HUDEP-2 (cell line): ENCODE measurements at regions not wholly inside any gene's neighbourhood (a gene's known extent, or its start where the extent isn't known, plus 50 kb on each side); places are given as distances from the start of the nearest gene placed in this dataset.
"Not testable (repeated sequence)": the region's sequence is repeated elsewhere in the genome, so short reads cannot be mapped to it uniquely, and the experiment has no call there.

Experiments
- DNase-seq, 76 experiments: peaks; one replicate each; lab custom pipeline; 2025; ENCODE audit not compliant: unreplicated experiment in 76 of 76; lab: John Stamatoyannopoulos, UW

DNA sequence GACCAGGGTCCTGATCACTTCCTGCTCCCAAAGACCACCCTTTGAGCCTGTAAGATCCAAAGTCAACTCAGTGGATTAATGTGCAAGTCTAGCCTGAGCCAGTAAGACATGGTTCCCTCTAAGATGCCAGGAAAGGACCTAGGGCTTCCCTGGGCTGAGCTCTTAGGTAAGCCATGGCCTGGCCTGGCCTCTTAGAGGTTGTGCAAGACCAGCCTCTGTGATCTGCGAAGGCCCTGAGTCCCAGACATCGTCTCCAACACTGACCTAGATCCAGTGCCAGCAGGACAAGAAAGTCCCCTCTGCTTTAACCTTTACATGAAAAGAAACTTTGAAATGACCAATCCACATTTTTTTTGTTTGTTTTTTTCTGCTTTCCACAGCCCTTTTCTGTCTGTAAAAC is 73.6 kb upstream of the CYP1B1 start:
- no peak for DNase-seq

DNA sequence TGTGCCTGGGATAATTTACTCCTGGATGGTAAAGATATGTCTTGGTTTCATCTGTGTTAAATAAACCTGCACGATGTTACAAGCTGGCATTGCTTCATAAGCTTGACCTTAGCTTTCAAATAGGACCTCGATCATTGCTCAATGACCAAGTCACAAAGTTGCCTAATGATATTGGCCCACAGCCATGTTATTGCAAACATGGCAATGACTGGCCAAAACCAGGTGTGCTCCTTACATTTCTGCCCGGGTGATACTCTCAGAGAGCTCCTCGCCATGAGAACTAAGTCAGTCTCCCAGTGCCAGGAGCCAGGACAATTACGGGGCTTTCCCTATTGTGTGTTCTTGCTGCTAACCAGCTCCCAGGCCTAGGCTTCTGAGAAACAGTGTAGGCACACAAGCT is 72.5 kb upstream of the CYP1B1 start:
- no peak for DNase-seq

DNA sequence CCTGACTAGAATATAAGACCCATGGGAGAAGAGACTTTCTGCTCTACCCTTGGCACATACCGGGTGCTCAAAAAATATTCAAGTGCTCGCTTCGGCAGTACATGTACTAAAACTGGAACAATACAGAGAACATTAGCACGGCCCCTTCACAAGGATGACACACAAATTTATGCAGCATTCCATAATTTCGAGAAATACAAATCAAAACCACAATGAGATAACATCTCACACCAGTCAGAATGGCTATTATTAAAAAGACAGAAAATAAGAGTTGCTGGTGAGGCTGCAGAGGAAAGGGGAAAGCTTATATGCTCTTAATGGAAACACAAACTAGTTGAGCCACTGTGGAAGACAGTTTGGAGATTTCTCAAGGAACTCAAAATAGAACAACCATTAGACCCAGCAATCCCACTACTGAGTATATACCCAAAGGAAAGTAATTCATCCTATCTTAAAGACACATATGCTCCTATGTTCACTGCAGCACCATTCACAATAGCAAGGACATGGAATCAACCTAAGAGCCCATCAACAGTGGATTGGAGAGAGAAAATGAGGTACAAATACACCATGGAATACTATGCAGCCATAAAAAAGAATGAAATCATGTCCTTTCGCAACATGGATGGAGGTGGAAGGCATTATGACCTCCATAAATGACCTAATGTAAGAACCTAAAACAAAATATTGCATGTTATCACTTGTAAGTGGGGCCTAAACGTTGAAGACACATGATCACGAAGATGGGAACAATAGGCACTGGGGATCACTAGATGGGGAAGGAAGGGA is 71.6 kb upstream of the CYP1B1 start:
- DNase-seq, result no peak

DNA sequence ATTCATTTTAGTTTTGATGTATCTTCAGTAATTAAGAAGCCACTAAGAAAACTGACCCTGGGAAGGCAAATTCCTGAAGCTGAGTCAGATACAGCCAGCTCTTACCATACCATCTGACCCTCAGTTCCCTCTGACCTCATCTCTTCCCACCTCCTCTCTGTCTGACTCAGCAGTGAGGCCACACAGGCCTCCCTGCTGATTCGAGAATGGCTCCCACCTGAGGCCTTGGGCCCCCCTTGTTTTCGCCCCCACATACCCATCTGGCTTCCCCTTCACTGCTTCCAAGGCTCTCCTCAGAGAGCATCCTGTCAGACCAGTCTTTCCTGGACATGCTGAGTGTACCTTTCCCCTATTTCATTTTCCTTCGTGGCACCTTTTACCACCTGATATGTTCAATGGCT is 71.0 kb upstream of the CYP1B1 start:
- no peak for DNase-seq

DNA sequence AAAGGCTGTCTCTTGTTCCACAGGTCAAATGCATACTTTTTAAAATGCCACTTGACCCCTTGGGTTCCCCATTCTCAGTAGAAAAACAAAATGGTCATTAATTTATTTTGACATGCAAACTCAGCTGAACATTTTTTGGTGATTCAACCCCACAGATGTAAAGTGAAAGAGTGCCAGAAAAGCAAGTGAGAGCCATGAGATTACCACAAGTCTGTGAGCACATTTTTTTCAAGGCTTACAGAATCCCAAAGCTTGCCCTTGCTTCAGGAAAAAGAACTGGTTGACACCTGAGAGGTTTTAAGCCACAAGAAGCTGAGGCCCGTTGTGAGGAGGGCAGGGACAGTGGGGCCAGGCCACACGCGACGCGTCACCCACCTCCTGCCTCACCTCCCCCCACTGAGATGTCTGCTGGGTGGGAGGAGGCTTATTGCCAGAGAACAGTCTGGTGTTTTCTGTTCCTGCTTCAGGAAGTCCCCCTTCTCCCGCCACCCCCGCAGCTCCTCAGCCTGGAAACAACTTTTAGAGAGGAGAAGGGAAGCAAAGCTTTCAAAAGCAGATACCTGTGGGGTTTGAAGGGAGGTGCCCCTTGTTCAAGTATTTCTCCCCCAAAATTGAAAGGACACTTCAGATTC is 70.4 kb upstream of the CYP1B1 start:
- DNase-seq, result no peak

DNA sequence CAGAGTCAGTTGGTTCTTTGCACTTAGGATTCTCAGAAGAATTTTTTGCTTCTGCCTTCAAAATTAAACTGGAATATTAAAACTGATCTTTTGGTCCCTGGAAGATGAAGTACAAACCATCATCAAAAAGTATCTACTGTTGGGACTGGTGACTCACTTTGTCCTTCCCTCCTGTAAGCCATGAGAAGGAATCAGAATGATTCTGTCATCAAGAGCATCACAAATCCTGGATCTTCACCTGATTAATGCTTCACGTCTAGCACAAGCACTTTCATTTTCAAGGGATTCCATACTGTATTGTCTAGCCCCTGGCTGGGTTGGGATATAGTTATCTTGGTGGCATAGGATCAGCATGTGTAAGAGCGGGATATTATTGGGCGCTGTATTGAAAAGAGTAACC is 69.3 kb upstream of the CYP1B1 start:
- DNase-seq, result no peak

DNA sequence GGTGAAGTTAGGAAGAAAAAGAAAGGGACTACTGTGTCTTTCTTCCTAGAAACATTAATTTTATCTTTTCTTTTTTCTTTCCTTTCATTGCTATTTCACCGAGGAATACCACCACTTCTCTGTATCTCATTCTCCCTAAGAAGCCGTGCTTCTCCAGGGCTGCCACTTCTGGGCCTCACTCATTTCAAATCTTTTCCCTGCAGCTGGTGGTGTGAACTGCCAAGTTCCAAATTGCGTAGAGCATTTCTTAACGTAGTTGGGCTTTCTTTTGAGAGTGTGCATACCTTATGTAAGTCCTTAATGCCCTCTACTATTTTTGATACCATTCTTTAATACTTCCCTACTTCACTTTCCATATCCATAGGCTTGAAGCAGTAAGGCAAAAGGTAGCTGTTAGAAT is 66.7 kb upstream of the CYP1B1 start:
- no peak for DNase-seq

DNA sequence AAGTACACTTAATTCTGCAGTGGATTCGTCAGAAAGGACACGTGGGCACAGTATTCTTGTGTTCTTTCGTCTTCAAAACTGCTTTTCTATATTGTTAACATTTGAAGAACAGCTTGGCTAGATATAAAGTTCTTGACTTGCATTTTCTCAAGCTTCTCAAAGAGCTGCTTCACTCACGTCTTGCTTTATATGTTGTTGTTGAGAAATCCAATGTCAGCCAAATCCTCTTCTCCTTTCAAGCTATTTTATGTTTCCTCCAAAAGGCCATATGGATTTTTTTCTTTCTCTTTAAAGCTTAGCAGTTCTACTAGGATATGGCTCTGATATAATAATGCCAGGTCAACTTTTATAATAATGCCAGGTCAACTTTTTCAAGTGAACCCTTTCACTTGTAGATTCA is 65.5 kb upstream of the CYP1B1 start:
- no peak for DNase-seq

DNA sequence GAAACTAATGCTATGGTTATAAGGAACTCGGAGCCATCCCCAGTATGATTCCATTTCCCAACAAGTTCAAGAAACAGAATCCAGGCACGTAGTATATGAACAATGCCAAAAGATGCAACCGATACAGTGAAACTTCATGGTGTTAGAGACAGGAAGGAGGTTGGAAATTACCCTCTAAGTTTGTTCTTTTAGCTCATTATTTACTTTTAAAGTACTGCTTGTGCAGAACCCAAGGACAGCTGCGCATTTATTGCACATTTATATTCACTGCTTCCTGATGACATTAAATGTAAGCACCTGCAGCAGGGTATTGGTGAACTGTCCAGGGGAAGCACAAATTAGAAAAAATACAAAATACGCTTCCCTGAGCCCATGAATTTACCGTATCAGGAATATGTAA is 63.0 kb upstream of the CYP1B1 start:
- no peak for DNase-seq

DNA sequence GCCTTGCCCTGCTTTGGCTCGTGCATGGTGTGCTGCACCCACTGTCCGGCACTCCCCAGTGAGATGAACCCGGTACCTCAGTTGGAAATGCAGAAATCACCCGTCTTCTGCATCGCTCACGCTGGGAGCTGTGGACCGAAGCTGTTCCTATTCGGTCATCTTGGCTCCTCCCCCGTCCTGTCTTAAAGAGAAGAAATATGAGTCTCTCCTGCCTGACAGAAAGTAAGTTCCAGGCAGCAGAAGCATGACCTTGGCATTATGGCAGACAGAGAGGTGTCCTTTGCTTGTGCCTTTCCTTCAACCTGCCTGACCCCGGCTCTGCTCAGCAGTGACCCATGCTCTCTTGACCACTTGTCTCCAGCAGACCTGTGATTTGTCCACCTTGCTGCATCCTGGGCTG is 62.5 kb upstream of the CYP1B1 start:
- no peak for DNase-seq

DNA sequence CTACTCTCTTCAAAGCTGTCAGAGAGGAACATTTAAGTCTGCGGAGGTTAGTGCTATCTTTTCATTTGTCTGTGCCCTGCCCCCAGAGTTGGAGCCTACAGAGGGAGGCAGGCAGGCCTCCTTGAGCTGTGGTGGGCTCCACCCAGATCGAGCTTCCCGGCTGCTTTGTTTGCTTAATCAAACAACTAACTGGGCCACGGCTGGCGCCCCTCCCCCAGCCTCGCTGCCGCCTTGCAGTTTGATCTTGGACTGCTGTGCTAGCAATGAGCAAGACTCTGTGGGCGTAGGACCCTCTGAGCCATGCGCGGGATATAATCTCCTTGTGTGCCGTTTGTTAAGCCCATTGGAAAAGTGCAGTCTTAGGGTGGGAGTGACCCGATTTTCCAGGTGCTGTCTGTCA is 62.0 kb upstream of the CYP1B1 start:
- DNase-seq, result not testable (repeated sequence)

DNA sequence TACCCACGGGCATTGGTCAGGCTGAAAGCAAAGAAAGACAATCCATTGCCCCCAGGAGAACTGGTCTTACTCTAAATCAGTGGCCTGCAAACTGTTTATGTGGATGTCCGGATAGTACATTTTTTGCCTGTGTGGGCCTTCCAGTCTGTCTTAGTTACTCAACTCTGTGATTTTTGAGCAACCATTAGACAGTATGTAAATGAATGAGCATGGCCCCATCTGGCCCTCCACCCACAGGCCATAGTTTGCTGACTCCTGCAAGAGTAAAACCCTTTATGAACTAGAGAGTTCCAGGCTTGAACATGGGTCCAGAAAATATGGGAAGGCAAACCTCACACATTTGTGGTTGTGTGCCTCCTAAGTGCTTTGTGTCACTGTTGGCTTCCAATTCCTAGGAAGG is 55.7 kb upstream of the CYP1B1 start:
- no peak for DNase-seq

DNA sequence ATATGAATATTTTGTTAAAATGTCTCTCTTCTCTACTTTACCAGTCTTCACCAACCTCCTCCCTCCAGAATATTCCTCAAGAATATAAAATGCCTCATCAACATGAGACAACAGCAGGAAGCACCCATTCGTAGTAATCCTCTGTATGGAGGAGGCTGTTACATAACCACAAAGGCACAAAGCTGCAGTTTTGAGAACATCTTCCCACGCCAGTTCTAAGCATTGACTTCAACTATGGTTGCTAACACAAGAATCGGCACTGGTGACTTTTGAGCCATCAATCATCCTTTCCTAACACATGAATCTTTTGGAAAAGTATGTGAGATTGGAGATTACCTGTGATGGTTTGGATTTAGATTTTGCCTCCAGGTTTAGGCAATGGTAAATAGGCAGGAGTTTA is 54.9 kb upstream of the CYP1B1 start:
- DNase-seq, result no peak

DNA sequence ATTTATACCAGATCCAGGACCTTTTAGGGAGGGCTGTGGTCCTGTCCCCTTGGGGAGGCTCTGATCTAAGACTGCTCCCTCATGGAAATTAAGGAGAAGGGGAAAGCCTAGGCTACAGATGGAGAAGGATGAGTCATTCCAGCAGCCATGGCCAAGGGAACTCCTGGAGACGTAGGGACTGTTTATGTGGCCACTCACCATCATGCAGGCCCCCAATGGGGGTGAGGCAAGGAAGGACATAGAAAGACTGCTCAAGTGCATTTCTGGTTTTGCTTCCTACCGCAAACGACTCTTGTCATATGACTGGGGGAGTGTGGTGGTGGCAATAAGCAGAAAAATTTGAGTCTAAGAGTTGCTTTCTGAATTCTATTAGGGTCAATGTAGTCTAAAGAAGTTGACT is 54.0 kb upstream of the CYP1B1 start:
- DNase-seq, result no peak

DNA sequence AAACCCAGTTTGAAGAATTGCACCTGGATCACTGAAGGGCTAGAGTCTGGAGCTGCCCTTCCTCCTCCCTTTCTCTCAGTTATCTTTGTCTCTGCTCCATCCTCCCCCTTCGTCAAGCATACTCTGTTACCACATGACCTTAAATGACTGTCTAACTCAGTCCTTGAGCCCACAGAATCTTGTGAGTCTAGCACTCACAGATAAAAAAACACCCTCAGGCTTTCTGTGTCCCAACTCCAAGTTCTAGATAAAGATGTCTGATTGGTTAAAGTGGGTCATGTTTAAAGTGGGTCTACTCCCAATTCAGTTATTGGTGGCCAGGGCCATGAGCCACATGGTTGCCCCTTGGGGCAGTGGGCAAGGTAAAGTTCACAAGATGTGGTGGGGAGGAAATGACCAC is 53.5 kb upstream of the CYP1B1 start:
- peak in 2 of 76 experiments; percentile 16 to 26 for DNase-seq

DNA sequence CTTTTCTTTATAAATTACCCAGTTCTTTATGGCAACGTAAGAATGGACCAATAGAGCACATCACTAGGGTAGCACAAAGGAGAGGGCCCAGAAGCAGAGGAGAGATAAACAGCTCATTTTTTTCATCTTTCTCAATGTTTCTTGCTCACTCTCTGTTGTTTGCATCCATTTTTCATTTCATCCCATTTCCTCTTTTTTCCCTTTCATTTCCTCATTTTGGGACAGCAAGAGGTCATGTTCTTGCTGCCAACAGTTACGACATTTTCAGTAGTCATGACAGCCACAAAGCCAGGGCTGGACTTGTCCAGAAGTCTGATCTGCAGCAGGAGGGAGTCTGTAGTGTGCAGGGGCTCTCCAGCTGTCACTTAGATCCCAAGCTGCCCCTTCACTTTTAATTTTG is 52.7 kb upstream of the CYP1B1 start:
- DNase-seq, result no peak

DNA sequence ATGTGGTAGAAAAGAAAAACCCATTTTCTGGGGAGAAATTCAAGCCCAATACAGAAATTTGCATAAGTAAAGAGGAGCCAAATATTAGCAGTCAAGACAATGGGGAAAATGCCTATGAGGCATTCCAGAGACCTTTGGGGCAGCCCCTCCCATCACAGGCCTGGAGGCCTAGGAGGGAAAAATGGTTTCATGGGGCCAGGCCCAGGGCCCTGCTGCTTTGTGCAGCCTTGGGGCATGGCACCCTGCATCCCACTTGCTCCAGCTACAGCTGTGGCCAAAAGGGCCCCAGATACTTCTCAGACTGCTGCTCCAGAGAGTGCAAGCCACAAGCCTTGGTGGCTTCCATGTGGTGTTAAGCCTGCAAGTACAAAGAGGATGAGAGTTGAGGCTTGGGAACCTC is 51.3 kb upstream of the CYP1B1 start:
- no peak for DNase-seq

DNA sequence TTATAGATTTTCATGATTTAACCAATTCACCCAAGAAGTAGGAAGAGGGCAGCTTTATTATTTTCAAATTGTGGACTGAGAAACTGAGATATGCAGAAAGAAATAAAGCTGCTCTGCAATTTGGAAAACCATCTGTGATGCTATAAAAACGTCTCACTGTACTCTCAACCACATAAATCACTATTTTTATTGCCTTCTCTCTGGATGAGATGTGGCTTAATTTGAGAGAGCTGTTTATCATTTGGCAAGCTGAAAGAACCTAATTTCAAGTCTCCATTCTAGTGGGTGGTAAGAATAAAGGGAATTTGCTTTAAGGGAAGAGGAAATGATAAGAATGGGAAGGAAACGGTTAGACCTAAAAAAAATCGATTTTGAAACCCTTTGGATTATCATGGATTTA is 49.9 kb upstream of the CYP1B1 start:
- DNase-seq, result no peak
